G401.6 (cell line): ENCODE measurements at regions not wholly inside any gene's neighbourhood (a gene's known extent, or its start where the extent isn't known, plus 50 kb on each side); places are given as distances from the start of the nearest gene placed in this dataset.

Experiments
- FAIRE-seq: peaks from 2 replicates; lab custom pipeline; 2012; peaks lifted over from hg19 to GRCh38; lab: Jason Lieb, UNC

DNA sequence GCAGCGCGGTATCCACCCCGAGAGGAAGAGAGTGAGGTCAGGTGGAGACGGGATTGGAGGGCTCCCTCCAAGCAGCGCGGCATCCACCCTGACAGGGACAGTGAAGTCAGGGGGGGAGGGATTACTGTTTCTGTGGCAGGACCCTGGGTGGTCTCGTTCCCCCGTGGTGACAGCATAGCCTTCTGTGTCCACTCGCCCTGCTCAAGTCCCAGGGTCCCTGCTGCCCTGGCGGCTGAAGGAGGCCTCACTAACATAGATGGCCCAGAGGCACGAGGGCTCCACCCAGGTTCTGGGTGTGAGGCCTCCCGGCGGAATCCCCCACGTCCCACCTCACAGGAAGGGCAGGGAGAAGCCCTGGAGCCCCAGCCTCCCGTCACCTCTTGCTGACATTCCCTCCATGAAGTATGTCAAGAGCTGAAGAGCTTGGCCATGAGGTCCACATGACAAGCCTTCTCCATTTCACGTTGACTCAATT, 636.1 kb downstream of the BRD1 start:
- FAIRE-seq, result no peak

DNA sequence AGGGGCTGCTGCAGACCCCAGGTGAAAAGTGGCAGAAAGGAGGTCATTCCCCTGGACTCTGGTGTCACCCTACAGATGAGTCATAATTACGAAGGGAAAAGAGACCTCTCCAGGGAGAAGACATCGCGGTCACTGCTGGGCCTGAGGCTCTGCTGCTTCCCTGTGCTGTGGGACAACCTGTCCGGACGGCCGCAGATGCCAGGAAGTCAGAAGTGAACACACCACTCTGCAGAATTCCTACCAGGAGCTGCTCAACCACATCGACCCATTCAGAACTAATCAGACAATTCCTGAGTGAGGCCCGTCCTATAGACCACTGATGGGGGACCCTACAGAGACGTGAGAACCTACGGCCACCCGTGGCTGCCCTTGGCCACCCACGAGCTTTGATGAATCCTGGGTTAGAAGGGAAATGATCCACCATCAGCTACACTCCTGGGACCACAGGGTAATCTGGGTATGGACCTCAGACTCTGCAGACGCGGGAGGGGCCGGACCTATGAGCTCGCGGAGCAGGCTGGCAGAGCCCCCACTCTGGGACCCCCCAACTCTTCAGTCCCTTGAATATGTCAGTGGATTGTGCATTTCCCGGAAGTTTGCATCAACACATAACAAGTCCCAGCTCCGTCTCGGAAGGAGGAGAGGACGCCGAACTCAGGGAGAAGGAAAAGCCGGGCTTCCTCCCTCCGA, 636.7 kb downstream of the BRD1 start:
- FAIRE-seq, result no peak

DNA sequence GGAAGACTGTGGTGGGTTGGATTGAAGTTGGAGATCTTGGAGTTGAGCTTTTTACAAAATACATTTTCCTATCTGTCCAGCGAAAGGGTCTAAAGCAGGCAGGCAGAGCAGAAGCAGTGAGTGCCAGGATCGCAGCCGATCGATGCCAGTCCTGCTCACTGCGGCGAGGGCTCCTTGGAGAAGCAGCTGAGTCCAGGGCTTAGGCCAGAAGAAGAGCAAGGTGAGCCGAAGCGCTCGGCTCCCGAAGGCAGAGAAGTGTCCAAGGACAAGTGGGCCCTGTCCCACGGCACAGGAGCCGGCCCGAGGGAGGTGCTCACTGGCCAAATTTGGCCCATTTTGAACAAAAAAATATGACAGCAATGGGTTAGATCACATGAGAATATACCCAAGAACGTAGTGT, 637.8 kb downstream of the BRD1 start:
- FAIRE-seq, result no peak

DNA sequence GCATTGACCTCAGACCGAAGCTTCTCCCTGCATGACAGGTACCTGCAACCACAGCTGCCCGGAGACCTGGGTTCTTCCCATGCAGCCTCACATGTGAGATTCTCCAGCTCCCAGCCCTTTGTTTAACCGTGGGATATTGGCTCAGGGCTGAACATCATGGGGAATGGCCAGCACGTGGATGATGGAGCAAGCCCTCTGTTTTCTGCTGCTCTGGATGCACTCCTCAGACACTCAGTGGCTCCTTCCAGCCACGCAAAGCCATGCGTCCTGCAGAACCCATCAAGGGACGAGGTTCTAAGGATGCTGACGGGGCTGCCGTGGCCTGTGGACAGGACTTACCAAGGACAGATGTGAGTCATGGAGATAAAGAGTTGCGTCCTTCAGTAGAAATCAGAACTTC, 639.1 kb downstream of the BRD1 start:
- no peak for FAIRE-seq

DNA sequence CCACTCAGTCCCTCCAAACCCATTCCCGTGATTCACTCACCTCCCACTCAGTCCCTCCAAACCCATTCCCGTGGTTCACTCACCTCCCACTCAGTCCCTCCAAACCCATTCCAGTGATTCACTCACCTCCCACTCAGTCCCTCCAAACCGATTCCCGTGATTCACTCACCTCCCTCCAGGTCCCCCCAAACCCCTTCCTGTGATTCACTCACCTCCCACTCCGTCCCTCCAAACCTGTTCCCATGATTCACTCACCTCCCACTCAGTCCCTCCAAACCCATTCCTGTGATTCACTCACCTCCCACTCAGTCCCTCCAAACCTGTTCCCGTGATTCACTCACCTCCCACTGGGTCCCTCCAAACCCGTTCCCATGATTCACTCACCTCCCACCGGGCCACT, 639.6 kb downstream of the BRD1 start:
- FAIRE-seq, result no peak

DNA sequence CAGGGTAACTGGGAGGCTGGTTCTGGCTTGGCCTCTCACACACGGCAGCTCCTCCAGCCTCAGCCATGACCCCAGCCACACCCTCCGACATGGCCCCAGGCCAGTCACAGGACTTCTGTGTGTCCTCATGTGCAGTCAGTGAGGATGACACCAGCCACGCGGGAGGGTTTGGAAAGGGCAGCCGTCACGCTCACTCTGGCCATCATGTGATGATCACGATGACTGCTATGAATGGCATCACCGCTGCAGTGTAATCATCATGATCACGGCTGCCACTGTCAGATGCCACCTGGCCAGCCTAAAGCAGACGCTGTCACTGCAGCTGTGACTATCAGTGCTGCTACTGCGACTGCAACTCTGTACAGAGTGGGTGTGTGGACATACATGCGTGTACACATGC, 640.9 kb downstream of the BRD1 start:
- FAIRE-seq, result no peak

DNA sequence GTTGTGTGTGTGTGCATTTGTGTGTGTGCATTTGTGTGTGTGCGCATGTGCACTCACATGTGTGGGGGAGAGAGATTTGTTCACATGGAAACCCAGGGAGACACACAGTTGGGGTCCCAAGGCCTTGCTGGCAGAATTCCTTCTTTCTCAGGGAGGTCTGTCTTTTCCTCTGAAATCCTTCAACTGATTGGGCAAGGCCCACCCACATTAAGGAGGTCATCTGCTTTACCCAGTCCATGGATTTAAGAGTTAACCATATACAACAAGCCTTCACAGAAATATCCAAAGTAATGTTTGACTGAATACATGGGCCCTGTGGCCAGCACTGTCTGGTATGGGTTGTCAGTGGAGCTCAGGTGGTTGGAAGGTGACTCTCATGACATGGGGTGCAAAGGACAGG, 641.4 kb downstream of the BRD1 start:
- no peak for FAIRE-seq

DNA sequence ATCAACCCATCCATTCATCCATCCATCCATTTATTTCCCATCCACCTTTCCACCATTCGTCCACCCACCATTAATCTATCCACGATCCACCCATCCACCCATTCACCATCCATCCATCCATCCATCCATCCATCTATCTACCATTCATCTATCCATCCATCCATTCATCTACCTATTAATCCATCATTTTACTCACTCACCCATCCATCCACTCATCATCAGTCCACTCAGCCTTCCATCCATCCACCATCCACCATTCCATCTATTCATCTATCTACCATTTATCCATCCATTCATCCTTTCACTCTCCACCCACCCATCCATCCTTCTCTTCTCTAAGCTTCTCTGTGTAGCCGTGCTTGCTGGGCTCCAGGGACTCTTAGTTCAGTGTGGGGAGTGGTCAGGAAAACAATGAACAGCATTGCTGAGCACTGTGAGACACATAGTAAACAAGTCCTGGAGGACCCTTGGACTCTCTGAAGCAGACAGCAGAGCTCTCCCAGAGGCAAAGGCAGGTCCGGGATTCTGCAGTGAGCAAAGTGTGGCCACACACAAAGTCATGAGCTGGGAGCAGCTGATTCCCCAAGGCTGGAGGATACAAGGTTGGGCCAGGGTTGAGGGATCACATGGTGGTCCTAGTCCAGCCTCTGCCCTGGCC, 642.2 kb downstream of the BRD1 start:
- no peak for FAIRE-seq

DNA sequence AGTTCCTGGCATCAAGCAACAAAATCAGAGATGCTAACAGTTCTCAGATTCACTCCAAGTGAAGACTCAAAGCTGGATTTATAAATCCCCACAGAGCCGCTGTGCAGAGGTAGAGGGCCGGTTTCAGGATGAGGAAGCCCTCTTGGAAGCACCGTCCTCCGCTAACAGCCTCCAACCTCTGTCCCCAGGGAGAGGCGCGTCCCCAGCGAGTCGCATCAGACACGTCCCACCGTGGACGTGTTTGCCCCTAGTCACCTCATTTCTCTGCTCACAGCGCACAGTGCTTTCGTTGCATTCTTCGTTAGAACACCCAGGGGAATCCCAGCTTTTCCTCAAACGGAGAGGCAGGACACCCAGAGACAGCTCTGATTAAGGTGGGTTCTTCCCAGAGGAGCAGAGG, 642.9 kb downstream of the BRD1 start:
- FAIRE-seq, result no peak

DNA sequence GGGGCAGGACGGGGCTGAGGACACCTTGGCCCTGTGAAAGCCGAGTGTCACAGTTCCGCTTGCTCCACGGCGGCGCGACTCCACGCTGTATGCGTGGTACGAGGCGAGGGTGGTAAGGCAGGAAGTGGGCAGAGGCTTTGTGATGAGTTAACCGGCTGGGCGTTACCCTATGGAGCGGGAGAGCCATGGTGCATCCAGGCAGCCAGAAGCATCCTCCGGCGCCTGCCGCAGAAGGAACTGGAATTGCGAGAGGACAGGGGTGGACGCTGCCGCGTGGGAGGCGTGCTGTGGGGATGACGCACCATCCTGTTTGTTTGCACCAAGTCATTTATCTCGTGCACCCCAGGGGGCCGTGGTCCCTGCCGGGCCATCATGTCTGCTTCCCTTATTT, 643.9 kb downstream of the BRD1 start:
- no peak for FAIRE-seq

DNA sequence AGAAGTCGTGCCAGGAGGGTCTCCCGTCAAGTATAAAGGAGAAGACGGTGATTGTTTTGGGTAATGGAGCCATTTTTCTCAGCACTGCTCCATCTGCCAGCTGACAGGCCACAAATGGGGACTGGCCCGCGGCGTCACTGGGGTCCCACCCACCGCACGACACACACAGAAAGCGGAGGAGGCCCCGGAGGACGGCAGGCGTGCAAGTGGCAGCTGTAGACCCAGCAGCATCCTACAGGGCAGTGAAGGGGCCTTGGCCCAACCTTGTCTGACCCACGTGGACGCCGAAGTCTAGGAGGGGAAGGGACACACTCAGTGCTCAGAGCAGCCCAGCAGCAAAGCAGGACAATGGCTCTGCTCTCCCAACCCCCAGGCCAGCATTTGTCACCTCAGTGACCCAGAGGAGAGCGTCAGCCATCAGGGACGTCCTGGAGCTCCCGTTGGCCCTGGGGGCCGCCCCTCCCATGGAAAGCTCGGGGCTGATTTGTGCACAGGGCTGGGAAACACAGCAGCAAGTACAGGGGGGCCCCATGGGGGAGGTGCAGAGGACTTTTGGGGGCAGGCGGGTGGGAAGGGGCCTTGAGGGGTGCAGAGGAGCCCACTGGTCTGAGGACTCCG, 644.4 kb downstream of the BRD1 start:
- no peak for FAIRE-seq

DNA sequence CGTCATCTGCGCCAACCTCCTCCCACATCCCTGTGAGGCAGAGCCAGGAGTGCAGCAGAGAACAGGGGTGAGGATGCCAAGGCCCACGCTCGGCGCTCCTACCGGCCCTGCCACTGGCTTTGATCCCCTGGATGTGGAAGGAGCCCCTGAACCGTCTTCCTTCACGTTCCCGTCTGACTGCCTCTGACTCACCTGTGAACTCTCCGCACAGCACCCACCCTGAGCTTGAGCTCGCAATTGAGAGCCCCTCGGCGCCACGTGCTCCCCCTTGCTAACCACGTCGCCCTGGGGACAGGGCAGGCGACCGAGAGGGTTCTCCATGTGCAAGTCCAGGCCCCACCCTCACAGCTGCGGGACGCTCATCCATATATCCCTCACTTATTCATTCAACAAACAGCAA, 645.3 kb downstream of the BRD1 start:
- no peak for FAIRE-seq

DNA sequence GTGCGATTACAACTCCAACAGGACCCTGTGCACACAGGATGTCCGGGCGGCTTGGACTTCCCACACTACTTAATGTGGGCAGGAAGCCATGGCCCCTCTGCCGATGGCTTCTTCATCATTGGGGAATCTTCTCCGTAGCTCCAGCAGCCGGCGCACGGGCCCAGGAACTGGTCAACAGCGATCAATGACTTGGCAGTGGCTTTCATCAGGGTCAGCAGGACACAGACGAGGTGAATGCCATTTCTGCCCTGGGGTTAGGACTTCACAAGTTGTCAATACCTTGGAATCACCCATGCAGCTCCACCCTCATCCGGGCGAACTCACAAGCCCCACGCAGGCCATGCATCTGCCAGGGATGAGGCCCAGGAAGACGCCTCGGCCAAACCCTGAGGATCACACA, 645.7 kb downstream of the BRD1 start:
- FAIRE-seq, result no peak

DNA sequence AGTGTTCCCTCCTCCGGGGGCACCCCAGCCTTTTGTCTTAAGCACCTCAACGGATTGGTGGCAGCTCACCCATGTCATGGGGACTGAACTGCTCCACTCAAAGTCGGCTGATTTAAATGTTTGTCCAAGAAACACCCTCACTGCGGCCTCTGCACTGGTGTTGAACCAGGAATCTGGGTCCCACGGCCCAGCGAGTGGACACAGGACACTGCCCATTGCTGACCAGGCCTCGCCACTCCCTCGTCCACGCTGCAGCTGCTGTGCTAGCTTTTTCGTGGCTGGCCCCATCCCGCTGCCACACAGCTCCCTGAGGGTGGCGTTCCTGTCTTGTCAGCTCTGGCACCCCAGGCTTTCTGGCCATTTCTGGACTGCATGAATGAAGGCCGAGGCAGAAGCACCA, 646.2 kb downstream of the BRD1 start:
- FAIRE-seq, result no peak

DNA sequence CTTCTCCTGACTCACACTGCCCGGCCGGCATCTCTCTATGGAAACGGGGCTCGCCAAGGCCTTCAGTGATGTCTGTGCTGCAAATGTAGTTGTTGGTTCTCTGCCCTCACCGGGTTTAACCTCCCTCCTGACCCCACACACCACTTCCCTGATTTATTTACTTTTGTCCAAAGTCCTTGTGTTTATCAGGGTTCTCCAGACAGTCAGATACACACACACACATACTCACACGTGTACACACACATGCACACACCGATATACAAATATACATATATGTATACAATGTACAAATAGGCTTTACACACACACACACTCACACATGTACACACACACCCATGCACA, 647.0 kb downstream of the BRD1 start:
- no peak for FAIRE-seq

DNA sequence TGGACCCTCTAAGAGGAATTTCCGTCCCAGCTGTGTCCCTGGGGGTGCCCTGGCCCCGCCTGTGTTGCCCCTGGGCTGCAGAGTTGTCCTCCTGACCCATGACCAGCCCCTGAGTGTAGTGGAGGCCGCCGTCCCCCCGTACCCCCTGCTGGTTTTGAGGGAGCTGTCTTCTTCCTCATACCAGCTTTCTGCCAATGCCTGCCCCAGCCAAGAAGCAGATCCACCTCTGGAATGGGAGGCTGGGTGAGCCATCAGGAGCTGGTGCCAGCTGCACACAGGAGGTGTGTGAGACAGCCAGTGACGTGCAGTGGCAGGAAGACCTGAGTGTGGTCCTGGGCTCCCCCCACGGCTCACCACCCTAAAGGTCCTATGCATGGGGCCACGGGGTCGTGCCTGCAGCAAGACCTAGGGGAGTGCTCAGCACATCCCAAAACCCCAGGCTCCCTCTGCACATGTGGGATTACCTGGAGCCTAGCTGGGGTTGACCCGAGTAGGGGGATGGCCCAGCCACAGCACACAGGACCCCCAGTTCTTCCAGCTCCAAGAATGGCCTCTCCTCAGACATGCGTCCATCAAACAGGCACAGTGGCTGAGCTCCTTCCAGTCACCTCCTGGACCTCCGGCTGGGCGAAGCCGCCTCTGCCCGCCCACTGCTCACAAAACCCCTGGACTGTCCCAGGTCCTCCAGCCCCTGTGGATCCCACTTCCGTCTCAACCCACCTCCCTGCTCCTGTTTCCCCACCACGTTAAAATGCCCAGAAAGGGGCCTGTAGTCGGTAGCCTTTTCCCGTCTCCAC, 647.6 kb downstream of the BRD1 start:
- no peak for FAIRE-seq

DNA sequence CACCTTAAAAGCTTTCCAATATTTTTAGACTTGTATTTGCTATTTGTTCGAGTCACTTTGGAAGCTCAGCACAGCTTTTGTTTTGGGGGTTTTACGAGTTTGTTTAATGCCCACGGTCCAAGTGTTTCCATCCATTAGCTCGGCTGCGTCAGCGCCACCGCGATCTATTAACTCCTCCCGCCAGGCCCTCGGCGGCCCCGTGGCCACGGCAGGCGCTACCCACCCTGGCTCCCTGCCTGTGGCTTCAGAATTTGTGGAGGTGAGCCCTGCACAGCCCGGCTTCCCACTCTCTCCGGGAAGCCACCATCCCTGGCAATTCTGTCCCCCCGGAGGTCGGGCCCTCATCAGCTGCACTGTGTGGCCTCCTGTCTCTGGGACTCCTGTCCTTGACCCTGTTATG, 648.5 kb downstream of the BRD1 start:
- no peak for FAIRE-seq

DNA sequence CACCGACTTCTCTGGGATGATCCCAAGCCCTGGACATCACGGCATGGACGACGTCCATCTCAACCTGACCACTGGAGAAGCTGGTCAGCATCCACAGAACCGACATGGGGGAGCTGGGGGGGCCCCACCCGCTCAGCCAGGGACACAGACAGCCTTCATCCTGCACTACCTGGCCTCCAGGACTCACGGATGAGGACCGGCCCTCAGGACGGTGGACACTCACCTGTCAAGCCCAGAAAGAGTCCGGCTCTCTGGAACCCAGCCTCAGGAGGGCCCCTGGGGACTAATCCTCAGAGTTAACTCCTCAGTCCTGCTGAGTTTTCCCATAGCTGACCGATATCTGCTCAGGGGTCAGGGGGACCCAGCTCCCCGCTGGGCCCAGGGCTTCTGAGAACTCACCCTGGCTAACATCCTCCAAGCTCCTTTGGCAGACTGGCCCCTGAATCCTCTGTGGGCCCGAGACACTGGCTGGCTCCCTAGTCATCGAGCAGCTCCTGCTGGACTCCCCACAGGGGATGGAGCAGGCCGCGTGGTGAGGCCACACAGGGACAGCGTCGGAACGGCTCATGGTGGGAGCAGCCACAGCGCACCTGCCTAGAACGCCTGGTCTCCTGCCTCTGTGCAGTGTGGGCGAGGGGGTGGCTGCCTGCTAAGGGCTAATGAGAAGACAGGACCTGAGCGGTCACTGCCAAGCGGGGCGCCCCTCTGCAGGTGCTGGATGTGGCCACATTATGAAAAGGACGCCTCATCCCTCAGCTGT, 649.2 kb downstream of the BRD1 start:
- no peak for FAIRE-seq

DNA sequence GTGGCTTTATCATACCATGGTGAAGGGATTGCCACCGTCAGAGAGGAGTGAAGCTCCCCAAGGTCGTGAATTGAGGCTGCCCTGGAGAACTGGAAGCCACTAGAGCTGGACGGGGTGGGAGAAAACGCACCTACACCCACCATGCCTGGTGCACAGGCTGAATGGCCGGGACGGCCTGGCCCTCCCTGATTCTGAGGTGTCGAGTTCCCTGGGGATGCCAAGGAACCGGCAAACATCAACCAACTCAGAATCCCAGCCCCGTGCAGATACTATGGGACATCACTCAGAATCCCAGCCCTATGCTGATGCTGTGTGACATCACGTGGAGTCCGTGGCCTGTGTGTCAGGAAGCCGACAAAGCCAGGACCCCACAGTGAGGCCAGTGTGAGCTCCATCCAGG, 650.0 kb downstream of the BRD1 start:
- no peak for FAIRE-seq

DNA sequence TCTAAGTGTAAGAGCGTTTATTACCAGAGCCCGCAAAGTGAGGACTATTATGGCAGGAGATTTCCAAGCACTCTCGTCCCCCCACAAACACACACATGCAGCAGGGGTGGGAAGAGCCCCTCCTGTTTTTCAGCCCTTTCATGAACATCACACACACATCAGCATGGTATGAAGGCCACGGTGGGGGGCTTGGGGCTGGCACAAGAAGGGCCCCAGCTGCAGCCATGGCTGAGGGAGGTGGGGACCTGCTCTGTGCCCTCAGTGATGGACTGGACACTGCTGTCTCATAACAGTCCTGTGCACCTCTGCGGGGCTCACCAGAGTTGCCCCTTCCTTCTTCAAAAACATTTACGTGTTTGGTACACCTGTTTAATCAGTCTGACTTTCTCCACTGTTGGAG, 650.7 kb downstream of the BRD1 start:
- no peak for FAIRE-seq

DNA sequence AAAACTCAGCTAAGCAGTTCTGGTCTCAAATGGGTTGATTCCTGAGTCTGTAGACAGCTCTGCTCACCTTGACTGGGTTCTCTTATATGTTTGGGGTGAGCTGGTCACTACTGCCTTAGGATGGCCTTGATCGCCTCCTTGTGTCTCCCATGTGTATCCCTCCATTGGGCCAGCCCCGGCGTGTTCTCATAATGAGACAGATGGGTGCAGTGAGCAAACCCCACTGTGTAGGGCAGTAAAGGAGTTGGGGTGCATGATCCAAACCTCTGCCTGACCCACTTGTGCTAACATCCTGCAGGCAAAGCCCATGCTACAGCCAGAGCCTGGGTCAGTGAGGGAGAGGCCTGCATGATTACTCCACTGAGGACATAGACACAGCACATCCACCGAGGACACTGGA, 657.6 kb downstream of the BRD1 start:
- no peak for FAIRE-seq

DNA sequence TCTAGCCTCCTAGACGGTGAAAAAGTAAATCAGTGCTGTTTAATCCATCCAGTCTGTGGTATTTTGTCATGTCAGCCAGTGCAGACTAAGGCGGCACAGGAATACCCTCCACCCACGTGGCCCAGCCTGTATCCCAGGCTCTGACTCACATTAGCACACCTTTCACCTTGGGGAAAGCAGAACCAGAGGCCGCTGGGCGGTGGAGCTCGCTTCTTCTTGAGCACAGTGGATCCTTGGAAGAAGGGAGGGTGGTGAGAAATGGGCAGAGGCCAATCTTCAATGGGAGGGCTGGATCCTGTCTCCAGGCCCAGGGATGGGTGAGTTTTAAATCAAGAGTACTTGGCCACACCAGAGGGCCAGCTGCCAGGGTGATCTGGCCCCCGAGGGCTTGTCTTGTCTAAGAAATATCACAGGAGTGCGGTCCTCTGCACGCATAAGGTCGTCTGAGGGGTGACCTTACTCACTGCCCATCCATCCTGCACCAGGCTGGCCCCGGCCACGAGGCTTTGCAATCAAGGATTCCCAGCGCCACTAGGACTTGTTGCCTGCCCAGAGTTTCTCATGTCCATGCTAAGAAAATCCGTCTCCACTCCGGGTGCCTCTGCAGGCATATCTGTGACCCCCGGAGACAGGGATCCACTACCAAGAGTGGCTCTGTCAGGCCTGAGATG, 658.5 kb downstream of the BRD1 start:
- no peak for FAIRE-seq
